BE2C (cell line): ENCODE measurements at regions not wholly inside any gene's neighbourhood (a gene's known extent, or its start where the extent isn't known, plus 50 kb on each side); places are given as distances from the start of the nearest gene placed in this dataset.

Source experiments
- DNase-seq: peaks from one replicate; pipeline ENCODE4 v3.0.0-alpha.2; 2020
- H3K27me3 ChIP-seq: fragments of 250-450 bp; sonication (Bioruptor Pico); 2 replicates; pipeline ENCODE4 v1.5.1; 2020; ENCODE audit warnings: mild to moderate bottlenecking
- H3K36me3 ChIP-seq: fragments of 250-450 bp; sonication (Bioruptor Pico); 2 replicates; pipeline ENCODE4 v1.5.1; 2020; ENCODE audit warnings: mild to moderate bottlenecking
- H3K4me1 ChIP-seq: fragments of 250-450 bp; sonication (Bioruptor Pico); 2 replicates; pipeline ENCODE4 v1.5.1; 2020
- H3K4me3 ChIP-seq: 2 replicates; pipeline ENCODE4 v1.5.1; 2011; ENCODE audit warnings: low read depth, low read length
- H3K9me3 ChIP-seq: fragments of 250-450 bp; sonication (Bioruptor Pico); 2 replicates; pipeline ENCODE4 v1.5.1; 2020
- TF ChIP-seq, protein P1 (sequence below): IDR thresholded peaks from 2 replicates; pipeline ENCODE4 v1.5.1; 2012; ENCODE audit warnings: mild to moderate bottlenecking, low read depth, low read length

DNA sequence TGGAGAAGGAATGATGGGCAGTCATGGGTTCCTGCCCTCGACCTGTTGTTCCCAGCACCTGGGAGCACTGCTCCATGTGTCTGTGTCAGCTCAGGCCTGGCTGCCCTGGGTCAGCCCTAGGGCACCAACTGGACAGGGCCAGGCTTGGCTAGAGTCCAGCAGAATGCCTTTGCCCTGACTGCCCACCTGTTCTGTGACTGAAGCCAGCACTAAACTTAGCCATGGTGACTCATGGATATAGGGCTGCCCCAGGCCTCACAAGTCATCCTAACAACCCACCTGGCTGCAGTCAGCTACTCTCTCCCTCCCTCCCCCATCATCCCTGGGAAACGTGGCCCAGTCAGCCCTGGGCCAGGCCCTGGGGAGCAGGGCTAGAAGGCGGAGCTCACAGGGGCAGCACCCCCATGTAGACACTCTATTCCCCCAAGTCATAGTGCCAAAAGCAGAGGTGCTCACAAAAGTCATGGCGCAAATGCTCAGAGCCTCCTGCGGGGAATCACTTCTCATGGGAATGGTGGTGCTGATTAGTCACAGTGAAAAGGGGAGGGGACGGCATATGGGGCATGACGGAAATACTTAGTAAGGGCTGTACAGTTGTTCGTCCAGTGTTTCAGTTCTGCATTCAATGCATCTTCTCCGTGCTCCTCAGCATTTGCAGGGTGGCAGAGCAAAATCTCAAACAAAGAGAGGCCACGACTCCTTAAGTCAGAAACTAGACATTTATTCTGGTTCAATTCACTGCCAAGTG lies 52.0 kb upstream of the NTF3 start:
- Histone ChIP-seq H3K4me1 (no peaks in the 10 kb centered on the region), H3K4me3 (no peak overlapping the region), H3K9me3 (no peaks in the 10 kb centered on the region), H3K27me3 (no peaks in the 10 kb centered on the region), H3K36me3 (no peaks in the 10 kb centered on the region)
- TF ChIP-seq, protein P1, sequence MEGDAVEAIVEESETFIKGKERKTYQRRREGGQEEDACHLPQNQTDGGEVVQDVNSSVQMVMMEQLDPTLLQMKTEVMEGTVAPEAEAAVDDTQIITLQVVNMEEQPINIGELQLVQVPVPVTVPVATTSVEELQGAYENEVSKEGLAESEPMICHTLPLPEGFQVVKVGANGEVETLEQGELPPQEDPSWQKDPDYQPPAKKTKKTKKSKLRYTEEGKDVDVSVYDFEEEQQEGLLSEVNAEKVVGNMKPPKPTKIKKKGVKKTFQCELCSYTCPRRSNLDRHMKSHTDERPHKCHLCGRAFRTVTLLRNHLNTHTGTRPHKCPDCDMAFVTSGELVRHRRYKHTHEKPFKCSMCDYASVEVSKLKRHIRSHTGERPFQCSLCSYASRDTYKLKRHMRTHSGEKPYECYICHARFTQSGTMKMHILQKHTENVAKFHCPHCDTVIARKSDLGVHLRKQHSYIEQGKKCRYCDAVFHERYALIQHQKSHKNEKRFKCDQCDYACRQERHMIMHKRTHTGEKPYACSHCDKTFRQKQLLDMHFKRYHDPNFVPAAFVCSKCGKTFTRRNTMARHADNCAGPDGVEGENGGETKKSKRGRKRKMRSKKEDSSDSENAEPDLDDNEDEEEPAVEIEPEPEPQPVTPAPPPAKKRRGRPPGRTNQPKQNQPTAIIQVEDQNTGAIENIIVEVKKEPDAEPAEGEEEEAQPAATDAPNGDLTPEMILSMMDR = no peak
- DNase-seq = no peak
